ENCODE measurements at regions not wholly inside any gene's neighbourhood (a gene's known extent, or its start where the extent isn't known, plus 50 kb on each side); places are given as distances from the start of the nearest gene placed in this dataset.

DNA sequence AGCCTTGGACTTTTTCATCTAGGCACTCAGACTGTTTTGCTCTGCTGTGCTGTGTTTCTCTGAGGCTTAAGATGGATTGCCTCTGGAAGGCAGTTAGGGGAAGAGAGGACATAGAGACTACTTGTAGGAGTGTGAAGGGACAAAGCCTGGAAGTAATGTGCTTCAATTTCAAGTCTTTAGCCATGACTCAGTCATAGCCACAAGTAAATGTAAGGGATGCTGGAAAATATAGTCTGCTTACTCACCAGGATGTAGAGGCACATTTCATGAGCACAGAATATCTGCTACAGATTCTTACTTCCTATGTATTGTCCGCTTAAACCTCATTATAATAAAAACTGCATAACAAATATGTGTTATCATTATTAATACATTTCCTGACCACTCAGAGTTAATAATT, 794.3 kb upstream of the NOVA1 start:
- Mint-ChIP-seq H3K36me3 (ENCODE audit: low read depth) (no peaks in the 10 kb centered on the region), H3K4me1 (ENCODE audit: low read depth) (no peaks in the 10 kb centered on the region), H3K27me3 (ENCODE audit: low read depth) (no peaks in the 10 kb centered on the region), H3K4me3 (no peak overlapping the region), H3K9me3 (peaks cover 36% of the 10 kb centered on the region), H3K27ac (no peak overlapping the region)

DNA sequence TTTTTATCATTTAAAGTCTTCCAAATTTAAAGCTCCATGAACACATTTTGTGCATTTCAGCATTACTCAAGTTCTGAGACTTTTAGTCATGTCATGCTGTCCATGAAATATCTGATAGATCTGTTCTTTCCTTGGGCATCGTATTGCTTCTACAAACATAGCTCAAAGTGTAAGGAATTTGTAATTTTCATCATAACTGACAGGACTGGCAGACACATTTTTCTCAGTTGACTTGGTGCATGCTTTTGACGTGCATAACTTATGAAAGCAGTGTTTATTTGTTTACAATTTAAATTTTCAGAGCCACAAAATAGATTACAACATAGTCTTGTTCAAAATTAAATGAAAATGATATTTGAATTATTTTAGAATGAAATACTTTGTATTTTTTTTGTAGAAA, 812.1 kb upstream of the NOVA1 start:
- H3K27me3 Mint-ChIP-seq (ENCODE audit: low read depth), result no peaks in the 10 kb centered on the region
- no peak overlapping the region for H3K27ac Mint-ChIP-seq
- peaks cover 33% of the 10 kb centered on the region for H3K9me3 Mint-ChIP-seq
- H3K4me1 Mint-ChIP-seq (ENCODE audit: low read depth), result no peaks in the 10 kb centered on the region
- no peak overlapping the region for H3K4me3 Mint-ChIP-seq
- no peaks in the 10 kb centered on the region for H3K36me3 Mint-ChIP-seq (ENCODE audit: low read depth)

- Mint-ChIP-seq H3K27me3 (ENCODE audit: low read depth) (no peaks in the 10 kb centered on the region), H3K4me1 (ENCODE audit: low read depth) (no peaks in the 10 kb centered on the region), H3K4me3 (no peak overlapping the region), H3K9me3 (peaks cover 33% of the 10 kb centered on the region), H3K27ac (no peak overlapping the region), H3K36me3 (ENCODE audit: low read depth) (no peaks in the 10 kb centered on the region)
These were observed 813.1 kb upstream of the NOVA1 start for GRCh38 chr14:27410981-27411380.

GRCh38 chr14:27427796-27428195, 830.0 kb upstream of the NOVA1 start:
- Mint-ChIP-seq H3K9me3 (peaks cover 12% of the 10 kb centered on the region), H3K4me1 (ENCODE audit: low read depth) (no peaks in the 10 kb centered on the region), H3K27me3 (ENCODE audit: low read depth) (no peaks in the 10 kb centered on the region), H3K4me3 (no peak overlapping the region), H3K36me3 (ENCODE audit: low read depth) (no peaks in the 10 kb centered on the region), H3K27ac (no peak overlapping the region)

GRCh38 chr14:27435923-27436670, 838.3 kb upstream of the NOVA1 start:
- Mint-ChIP-seq H3K4me1 (ENCODE audit: low read depth) (no peaks in the 10 kb centered on the region), H3K36me3 (ENCODE audit: low read depth) (no peaks in the 10 kb centered on the region), H3K27me3 (ENCODE audit: low read depth) (no peaks in the 10 kb centered on the region), H3K27ac (no peak overlapping the region), H3K4me3 (no peak overlapping the region), H3K9me3 (peaks cover 25% of the 10 kb centered on the region)

DNA sequence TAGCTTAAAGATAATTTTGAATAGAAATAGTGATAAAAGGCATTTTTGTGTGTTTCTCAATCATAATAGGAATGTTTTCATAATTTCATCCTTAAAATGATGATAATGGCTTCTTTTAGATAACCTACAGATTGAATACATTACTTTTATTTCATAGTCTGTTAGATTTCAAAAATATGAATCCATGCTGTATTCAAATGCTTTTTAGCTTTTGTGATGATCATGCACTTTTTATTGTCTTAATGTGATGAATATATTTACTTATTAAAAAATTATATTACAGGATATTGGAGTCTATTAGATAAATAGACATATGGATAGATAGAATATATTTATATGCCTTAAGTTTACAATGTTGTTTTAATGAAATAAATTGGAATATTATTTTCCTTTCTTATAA, 886.8 kb upstream of the NOVA1 start:
- no peak overlapping the region for H3K4me3 Mint-ChIP-seq
- H3K27ac Mint-ChIP-seq, result no peak overlapping the region

DNA sequence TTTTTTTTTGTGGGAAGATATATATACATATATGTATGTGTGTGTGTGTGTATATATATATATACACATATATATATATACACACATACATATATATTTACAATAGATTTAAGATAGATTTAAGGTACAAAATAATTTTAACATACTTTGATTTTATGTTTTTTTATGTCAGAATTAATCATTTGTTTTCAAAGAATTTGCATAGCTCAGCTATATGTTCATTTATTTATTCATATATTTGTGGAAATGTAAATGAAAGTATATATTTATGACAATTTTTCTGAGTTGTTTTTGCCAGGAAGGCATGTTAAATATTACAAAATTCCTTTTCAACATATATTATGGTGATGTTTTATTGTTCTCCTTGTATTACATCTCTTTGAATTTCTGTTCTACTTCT, 887.4 kb upstream of the NOVA1 start:
- Mint-ChIP-seq H3K36me3 (ENCODE audit: low read depth) (no peaks in the 10 kb centered on the region), H3K27me3 (ENCODE audit: low read depth) (no peaks in the 10 kb centered on the region), H3K4me1 (ENCODE audit: low read depth) (no peaks in the 10 kb centered on the region), H3K4me3 (no peak overlapping the region), H3K9me3 (peaks cover 20% of the 10 kb centered on the region), H3K27ac (no peak overlapping the region)

More for the DNA sequence above, 886.8 kb upstream of the NOVA1 start:
- Mint-ChIP-seq H3K27me3 (ENCODE audit: low read depth) (no peaks in the 10 kb centered on the region), H3K36me3 (ENCODE audit: low read depth) (no peaks in the 10 kb centered on the region), H3K4me1 (ENCODE audit: low read depth) (no peaks in the 10 kb centered on the region), H3K9me3 (peaks cover 18% of the 10 kb centered on the region)

DNA sequence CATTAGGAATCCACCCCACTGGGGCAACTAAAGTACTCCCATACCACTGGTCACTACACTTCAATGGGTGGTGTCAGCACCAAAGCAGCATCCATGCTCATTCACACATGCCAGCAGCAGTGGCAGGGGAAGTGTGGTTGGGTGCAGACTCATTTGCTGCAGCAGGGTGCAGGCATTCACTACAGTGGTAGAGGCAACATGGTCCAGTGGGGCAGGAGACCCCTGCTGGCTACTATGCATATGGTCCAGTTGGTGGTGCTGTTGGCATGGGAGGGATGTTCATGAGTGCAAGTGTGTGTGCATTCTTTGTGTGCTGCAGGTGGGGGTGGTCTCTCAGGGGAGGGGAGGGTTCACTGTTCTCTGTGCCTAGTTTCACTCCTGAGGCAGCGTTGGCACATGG, 908.4 kb upstream of the NOVA1 start:
- Mint-ChIP-seq H3K27ac (no peak overlapping the region), H3K9me3 (peaks cover 53% of the 10 kb centered on the region)

GRCh38 chr14:27528328-27528727, 930.5 kb upstream of the NOVA1 start:
- Mint-ChIP-seq H3K9me3 (peaks cover 39% of the 10 kb centered on the region), H3K27ac (no peak overlapping the region), H3K27me3 (ENCODE audit: low read depth) (no peaks in the 10 kb centered on the region), H3K4me3 (no peak overlapping the region), H3K4me1 (ENCODE audit: low read depth) (no peaks in the 10 kb centered on the region), H3K36me3 (ENCODE audit: low read depth) (no peaks in the 10 kb centered on the region)

More for the DNA sequence above, 908.4 kb upstream of the NOVA1 start:
- Mint-ChIP-seq H3K36me3 (ENCODE audit: low read depth) (no peaks in the 10 kb centered on the region), H3K4me3 (no peak overlapping the region), H3K4me1 (ENCODE audit: low read depth) (no peaks in the 10 kb centered on the region), H3K27me3 (ENCODE audit: low read depth) (no peaks in the 10 kb centered on the region)

DNA sequence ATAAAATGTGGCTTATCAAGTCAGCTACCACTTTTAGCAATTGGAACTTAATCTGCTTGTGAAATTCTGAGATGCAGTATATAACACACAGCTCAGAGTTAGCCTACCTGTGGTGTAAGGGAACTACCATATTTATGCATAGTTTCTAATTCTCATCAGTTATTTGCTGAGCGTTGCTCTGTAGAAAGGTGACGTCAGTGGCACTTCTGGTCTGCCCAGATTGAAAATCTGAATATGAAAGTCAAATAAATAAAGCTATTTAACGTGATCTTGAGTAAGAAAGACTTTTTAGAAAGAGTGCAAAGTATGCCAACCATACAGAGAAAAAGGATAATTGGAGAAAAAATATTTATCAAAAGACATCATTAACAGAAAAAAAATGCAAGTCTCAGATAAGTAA, 938.9 kb upstream of the NOVA1 start:
- Mint-ChIP-seq H3K4me3 (no peak overlapping the region), H3K9me3 (peaks cover 49% of the 10 kb centered on the region), H3K36me3 (ENCODE audit: low read depth) (no peaks in the 10 kb centered on the region), H3K27ac (no peak overlapping the region), H3K27me3 (ENCODE audit: low read depth) (no peaks in the 10 kb centered on the region), H3K4me1 (ENCODE audit: low read depth) (no peaks in the 10 kb centered on the region)

DNA sequence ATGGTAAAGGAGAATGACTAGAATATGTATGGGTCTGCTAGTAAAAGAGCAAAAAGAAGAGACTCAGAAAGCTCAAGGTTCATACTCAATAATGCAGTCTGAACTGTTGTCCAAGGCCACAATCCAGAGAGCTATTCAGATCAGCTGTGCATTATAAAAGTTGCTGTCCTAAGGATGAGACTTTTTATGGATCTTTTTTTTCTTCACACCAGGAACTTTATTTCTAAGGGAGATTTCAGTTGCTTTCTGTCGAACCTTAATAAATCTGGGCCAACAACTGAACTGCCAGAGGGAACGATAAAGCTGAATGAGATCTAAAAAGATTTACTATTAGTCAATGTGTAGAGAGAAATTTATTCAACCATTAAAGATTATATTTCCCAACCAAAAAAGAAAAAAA, 948.3 kb upstream of the NOVA1 start:
- Mint-ChIP-seq H3K4me3 (no peak overlapping the region), H3K27me3 (ENCODE audit: low read depth) (no peaks in the 10 kb centered on the region), H3K9me3 (peaks cover 47% of the 10 kb centered on the region), H3K36me3 (ENCODE audit: low read depth) (no peaks in the 10 kb centered on the region), H3K4me1 (ENCODE audit: low read depth) (no peaks in the 10 kb centered on the region), H3K27ac (no peak overlapping the region)

- peaks cover 15% of the 10 kb centered on the region for H3K9me3 Mint-ChIP-seq
- no peak overlapping the region for H3K4me3 Mint-ChIP-seq
- H3K4me1 Mint-ChIP-seq (ENCODE audit: low read depth), result no peaks in the 10 kb centered on the region
- H3K36me3 Mint-ChIP-seq (ENCODE audit: low read depth), result no peaks in the 10 kb centered on the region
- no peak overlapping the region for H3K27ac Mint-ChIP-seq
- H3K27me3 Mint-ChIP-seq (ENCODE audit: low read depth), result no peaks in the 10 kb centered on the region
These were observed 956.0 kb upstream of the NOVA1 start for GRCh38 chr14:27553790-27554189.

- no peaks in the 10 kb centered on the region for H3K27me3 Mint-ChIP-seq (ENCODE audit: low read depth)
- peaks cover 7% of the 10 kb centered on the region for H3K9me3 Mint-ChIP-seq
- no peaks in the 10 kb centered on the region for H3K4me1 Mint-ChIP-seq (ENCODE audit: low read depth)
- H3K4me3 Mint-ChIP-seq, result no peak overlapping the region
- H3K36me3 Mint-ChIP-seq (ENCODE audit: low read depth), result no peaks in the 10 kb centered on the region
- H3K27ac Mint-ChIP-seq, result no peak overlapping the region
These were observed 959.6 kb upstream of the NOVA1 start for GRCh38 chr14:27557445-27557844.

DNA sequence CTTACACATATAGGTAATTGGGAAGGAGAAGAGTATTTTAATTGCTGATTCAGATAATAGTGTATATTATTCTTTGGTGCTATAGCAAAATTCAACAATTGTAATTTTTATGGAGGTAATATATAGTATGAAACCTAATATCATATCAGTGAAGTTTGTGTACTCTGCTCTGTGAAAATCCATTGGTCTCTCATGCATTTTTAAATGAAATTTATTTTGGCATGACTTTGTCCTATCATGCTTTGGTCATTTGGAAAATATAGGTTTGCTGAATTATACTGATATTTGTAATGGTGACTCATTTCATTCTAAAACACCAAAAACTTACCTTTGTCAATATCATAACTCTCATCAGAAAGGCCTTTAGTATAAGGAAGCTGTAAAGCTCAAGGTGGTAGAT, 962.0 kb upstream of the NOVA1 start:
- no peak overlapping the region for H3K27ac Mint-ChIP-seq
- H3K27me3 Mint-ChIP-seq (ENCODE audit: low read depth), result no peaks in the 10 kb centered on the region
- no peaks in the 10 kb centered on the region for H3K36me3 Mint-ChIP-seq (ENCODE audit: low read depth)
- peaks cover 22% of the 10 kb centered on the region for H3K9me3 Mint-ChIP-seq
- H3K4me1 Mint-ChIP-seq (ENCODE audit: low read depth), result no peaks in the 10 kb centered on the region
- no peak overlapping the region for H3K4me3 Mint-ChIP-seq

DNA sequence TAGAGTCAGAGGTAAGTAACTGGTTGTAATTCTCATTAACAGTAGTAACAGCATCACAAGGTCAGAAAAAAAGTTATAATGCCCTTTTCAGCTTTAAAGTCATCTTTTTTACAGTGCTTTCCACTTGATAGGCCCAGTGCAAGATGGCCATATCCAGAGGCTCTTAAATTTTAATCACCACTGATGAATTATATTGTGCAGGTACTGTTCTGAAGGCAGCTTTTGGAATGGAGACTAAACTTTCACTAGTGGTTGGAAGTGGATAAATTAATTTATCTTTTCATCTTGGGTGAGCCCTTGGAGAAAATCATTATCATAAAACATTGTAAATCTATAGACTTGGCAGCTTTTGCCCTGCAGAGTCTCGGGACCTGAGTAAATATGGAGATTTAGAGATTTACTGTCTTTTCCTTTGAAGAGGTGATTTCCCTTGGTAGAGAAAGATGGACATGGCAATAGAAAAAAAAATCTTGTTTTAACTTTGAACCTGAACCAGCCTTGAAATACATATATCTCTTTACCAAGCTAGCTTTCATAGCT, 969.1 kb upstream of the NOVA1 start:
- Mint-ChIP-seq H3K27me3 (ENCODE audit: low read depth) (no peaks in the 10 kb centered on the region), H3K4me3 (no peak overlapping the region), H3K9me3 (peaks cover 42% of the 10 kb centered on the region), H3K36me3 (ENCODE audit: low read depth) (no peaks in the 10 kb centered on the region), H3K4me1 (ENCODE audit: low read depth) (no peaks in the 10 kb centered on the region), H3K27ac (no peak overlapping the region)

Data from T-helper 1 cell treated with Interleukin-12 subunit alpha and Interleukin-12 subunit beta and Interleukin-4 antibody, amounts not matched to agents 30 μg/mL and 1 μg/mL, for 36 hours (primary cell).